Breast epithelium (tissue), 3 donors: ENCODE measurements at regions not wholly inside any gene's neighbourhood (a gene's known extent, or its start where the extent isn't known, plus 50 kb on each side); places are given as distances from the start of the nearest gene placed in this dataset.

Source experiments
- CTCF ChIP-seq, 3 donors: fragments of 450-650 bp; IDR thresholded peaks; one replicate each; pipeline ENCODE4 v1.5.1; 2016 to 2017; ENCODE audit warnings: antibody characterized with exemption in 3 of 3, mild to moderate bottlenecking in 3 of 3, moderate library complexity in 3 of 3
- POLR2AphosphoS5 ChIP-seq, 3 donors: sonication (generic); formaldehyde crosslinking; IDR thresholded peaks; one replicate each; pipeline ENCODE4 v1.6.1; 2017; ENCODE audit warnings: antibody characterized with exemption in 3 of 3

GRCh38 chr3:154584974-154585373 is 155.0 kb upstream of the GPR149 start:
- TF ChIP-seq POLR2AphosphoS5 (IDR thresholded peaks at IDR 0.05) = no peak
- TF ChIP-seq CTCF (IDR thresholded peaks at IDR 0.05) = no peak
